PFSK-1 (cell line): ENCODE measurements at regions not wholly inside any gene's neighbourhood (a gene's known extent, or its start where the extent isn't known, plus 50 kb on each side); places are given as distances from the start of the nearest gene placed in this dataset.

Source experiments
- FOXP2 ChIP-seq: optimal IDR thresholded peaks from 2 replicates; pipeline ENCODE3; 2011; ENCODE audit warnings: borderline replicate concordance, control low read depth, inconsistent platforms; ENCODE audit not compliant: insufficient read depth; ENCODE audit errors: extremely low read length, extremely low read depth
- POLR2AphosphoS5 ChIP-seq: IDR thresholded peaks from 2 replicates; pipeline ENCODE4 v1.6.1; 2012; ENCODE audit warnings: low read depth, mild to moderate bottlenecking, control low read depth, low read length, moderate library complexity
- SIN3A ChIP-seq: IDR thresholded peaks from 2 replicates; pipeline ENCODE4 v1.6.1; 2012; ENCODE audit warnings: mild to moderate bottlenecking, low read length, moderate library complexity, borderline replicate concordance; ENCODE audit not compliant: insufficient read depth
- TAF1 ChIP-seq: IDR thresholded peaks from 2 replicates; pipeline ENCODE4 v1.6.1; 2012; ENCODE audit warnings: low read length, control low read depth, borderline replicate concordance; ENCODE audit not compliant: insufficient read depth
- TF ChIP-seq, protein P1 (sequence below), 2 experiments: IDR thresholded peaks; 2 replicates each; pipeline versions ENCODE4 v1.6.1 to v1.8.0; 2011 to 2012; ENCODE audit warnings: low read depth in 2 of 2, low read length in 2 of 2, control low read depth in 1 of 2, inconsistent platforms in 1 of 2, mild to moderate bottlenecking in 1 of 2, moderate library complexity in 1 of 2; ENCODE audit not compliant: insufficient read depth in 1 of 2

DNA sequence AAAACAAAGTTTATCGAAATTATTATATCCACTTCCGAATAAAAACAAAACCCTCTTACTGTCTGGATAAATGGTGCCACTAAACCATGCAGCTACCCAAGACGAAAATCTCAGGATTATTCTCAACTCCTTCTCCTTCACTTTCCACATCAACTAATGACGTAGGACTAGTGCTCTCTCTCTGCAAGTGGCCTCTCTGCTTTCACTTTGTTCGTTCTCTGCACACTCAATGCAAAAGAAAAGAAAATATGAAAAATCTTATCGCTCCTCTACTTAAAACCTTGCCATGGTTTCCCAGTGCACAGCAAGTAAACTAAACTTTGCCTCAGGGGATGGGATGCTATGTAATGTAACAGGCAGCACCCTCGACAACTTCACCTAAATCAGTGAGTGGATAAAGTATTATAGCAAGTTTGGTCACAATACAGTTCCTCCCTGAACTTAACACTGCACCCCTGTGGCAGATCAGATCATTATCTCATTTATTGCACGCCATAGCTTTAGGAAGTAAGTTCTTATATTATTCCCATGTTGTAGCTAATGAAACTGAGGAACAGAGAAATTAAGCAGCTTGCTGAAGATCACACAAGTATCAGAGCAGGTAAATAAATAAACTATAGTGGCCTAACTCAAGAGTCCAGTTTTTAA lies 262.7 kb upstream of the GADL1 start:
- TF ChIP-seq TAF1: no peak
- no peak for TF ChIP-seq POLR2AphosphoS5
- no peak for TF ChIP-seq FOXP2
- TF ChIP-seq SIN3A: no peak
- TF ChIP-seq, protein P1, sequence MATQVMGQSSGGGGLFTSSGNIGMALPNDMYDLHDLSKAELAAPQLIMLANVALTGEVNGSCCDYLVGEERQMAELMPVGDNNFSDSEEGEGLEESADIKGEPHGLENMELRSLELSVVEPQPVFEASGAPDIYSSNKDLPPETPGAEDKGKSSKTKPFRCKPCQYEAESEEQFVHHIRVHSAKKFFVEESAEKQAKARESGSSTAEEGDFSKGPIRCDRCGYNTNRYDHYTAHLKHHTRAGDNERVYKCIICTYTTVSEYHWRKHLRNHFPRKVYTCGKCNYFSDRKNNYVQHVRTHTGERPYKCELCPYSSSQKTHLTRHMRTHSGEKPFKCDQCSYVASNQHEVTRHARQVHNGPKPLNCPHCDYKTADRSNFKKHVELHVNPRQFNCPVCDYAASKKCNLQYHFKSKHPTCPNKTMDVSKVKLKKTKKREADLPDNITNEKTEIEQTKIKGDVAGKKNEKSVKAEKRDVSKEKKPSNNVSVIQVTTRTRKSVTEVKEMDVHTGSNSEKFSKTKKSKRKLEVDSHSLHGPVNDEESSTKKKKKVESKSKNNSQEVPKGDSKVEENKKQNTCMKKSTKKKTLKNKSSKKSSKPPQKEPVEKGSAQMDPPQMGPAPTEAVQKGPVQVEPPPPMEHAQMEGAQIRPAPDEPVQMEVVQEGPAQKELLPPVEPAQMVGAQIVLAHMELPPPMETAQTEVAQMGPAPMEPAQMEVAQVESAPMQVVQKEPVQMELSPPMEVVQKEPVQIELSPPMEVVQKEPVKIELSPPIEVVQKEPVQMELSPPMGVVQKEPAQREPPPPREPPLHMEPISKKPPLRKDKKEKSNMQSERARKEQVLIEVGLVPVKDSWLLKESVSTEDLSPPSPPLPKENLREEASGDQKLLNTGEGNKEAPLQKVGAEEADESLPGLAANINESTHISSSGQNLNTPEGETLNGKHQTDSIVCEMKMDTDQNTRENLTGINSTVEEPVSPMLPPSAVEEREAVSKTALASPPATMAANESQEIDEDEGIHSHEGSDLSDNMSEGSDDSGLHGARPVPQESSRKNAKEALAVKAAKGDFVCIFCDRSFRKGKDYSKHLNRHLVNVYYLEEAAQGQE (IDR thresholded peaks at IDR 0.05; ENCODE audit: insufficient read depth in 1 of 2, low read depth in 2 of 2, low read length in 2 of 2): no peak

DNA sequence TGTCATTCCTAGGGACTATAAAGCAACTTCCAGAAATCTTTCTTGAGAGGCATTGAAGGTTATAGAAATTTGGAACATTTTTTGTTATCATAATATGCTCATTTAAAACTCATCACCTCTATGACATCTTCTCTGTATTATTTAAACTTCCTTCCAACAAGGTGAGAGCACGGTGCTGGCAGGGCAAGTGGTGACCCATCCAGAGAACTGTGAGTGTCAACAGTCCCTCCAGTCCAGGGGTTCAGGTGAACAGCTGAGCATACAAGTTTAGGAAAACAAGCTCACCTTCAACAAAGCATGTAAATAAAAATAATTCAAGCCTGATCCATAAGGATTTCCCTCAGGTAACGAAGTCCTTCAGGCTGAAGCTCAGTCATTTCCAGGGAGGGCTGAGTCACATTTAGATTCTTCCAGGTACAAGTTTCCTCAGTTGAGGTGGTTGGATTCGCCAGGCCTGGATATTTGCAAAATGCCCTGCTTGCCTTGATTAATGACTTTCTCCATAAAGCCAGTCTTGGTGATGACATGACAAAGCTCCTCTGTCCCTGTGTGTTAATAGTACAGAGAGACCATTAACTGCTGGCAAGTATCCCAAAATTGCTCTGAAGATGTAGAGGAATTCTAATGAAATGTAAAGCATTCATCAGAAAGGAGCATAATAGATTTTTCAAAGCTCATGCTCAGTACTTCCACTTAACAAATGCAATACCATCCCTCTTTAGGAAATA lies 263.6 kb upstream of the GADL1 start:
- TF ChIP-seq, protein P1 (IDR thresholded peaks at IDR 0.05; ENCODE audit: insufficient read depth in 1 of 2, low read depth in 2 of 2, low read length in 2 of 2): no peak
- TF ChIP-seq FOXP2: no peak
- TF ChIP-seq POLR2AphosphoS5: no peak
- TF ChIP-seq SIN3A: no peak
- no peak for TF ChIP-seq TAF1

DNA sequence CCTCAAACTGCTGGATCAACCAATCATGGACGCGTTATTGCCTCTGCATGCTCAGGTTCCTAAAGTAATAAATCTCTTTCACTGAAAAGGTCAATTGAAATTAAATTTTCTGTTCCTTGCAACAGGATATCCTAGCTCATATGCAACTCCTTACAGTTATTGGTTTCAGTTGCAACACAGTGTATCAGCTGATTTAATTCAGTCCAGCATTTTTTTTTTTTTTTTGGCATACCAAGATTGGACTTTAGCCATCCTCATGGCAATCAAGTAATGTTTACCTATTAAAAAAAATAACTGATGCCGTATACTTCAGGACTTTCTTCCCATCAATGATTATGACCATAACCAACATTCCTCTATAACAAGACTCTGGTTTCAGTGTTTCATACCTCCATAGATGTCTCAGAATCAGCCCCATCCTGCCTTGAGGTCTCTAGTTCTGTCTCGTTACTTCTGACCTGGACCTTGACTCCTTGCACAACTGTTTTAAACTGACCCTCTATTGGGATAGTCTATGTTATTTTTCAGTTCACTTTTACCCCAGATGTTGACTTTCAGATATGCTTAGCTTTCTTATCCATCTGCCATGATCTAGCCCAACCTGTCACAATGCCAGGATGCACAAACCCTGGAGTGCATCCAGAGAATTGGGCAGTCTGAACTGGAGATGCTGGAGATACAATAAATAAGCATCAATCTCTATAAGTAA lies 265.0 kb upstream of the GADL1 start:
- no peak for TF ChIP-seq SIN3A
- TF ChIP-seq, protein P1 (IDR thresholded peaks at IDR 0.05; ENCODE audit: insufficient read depth in 1 of 2, low read depth in 2 of 2, low read length in 2 of 2): no peak
- no peak for TF ChIP-seq POLR2AphosphoS5
- TF ChIP-seq FOXP2: no peak
- no peak for TF ChIP-seq TAF1

DNA sequence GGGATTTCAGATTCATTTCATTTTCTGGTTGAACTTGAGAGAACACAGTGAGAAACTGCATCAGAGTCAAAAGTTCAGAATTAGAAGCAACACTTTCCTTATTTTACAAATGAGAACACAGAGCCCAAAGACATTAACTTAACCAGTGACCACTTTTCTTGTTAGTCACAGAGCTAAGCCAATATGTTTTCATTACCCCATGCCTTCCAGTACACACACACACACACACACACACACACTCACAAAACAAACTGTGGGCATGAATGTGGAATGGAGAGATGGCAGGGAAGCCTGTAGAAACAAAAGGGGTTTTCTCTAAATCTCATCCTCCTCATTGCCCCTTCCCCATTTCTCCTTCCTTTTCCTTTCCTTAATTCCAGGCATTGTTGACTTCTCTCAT lies 267.4 kb upstream of the GADL1 start:
- TF ChIP-seq POLR2AphosphoS5: no peak
- TF ChIP-seq TAF1: no peak
- TF ChIP-seq, protein P1 (IDR thresholded peaks at IDR 0.05; ENCODE audit: insufficient read depth in 1 of 2, low read depth in 2 of 2, low read length in 2 of 2): no peak
- TF ChIP-seq SIN3A: no peak
- TF ChIP-seq FOXP2: no peak
